ENCODE measurements at regions not wholly inside any gene's neighbourhood (a gene's known extent, or its start where the extent isn't known, plus 50 kb on each side); places are given as distances from the start of the nearest gene placed in this dataset.

- no peaks in the 10 kb centered on the region for H3F3A ChIP-seq (ENCODE audit: insufficient read depth, low read length)
- no peak overlapping the region for H3K4me2 ChIP-seq (ENCODE audit: low read length)
- no peaks in the 10 kb centered on the region for H4K20me1 ChIP-seq (ENCODE audit: insufficient read depth, low read length)
- no peaks in the 10 kb centered on the region for H3K4me1 ChIP-seq (ENCODE audit: insufficient read depth, low read length, severe bottlenecking)
- H2AFZ ChIP-seq (ENCODE audit: low read length), result no peak overlapping the region
- H3K36me3 ChIP-seq (ENCODE audit: insufficient read depth, low read length), result no peaks in the 10 kb centered on the region; the same call in 1 of the 2 replicates
- no peaks in the 10 kb centered on the region for H3K9me3 ChIP-seq (ENCODE audit: low read length)
- no peaks in the 10 kb centered on the region for H3K9me2 ChIP-seq (ENCODE audit: low read depth, low read length)
- TF ChIP-seq CTCF (IDR thresholded peaks at IDR 0.05; ENCODE audit: low read length) (no peak), EZH2 (IDR thresholded peaks at IDR 0.05; ENCODE audit: borderline replicate concordance, low read length) (no peak)
- H3K9ac ChIP-seq (ENCODE audit: low read length), result no peak overlapping the region
- H3K4me3 ChIP-seq (ENCODE audit: low read depth, low read length, poor library complexity, severe bottlenecking), result no peak overlapping the region
- 0 out of 2 replicates have a peak, but pooled peaks cover 6% of the 10 kb centered on the region for H3K27me3 ChIP-seq (ENCODE audit: insufficient read depth, low read length)
- no peak overlapping the region for H3K27ac ChIP-seq (ENCODE audit: low read depth, low read length, poor library complexity, severe bottlenecking)
- no peaks in the 10 kb centered on the region for H3K79me2 ChIP-seq (ENCODE audit: insufficient read depth, low read length)
Observed at GRCh38 chr1:87173231-87173630, 155.4 kb upstream of the LMO4 start.

GRCh38 chr1:87174724-87175245 is 153.9 kb upstream of the LMO4 start:
- no peaks in the 10 kb centered on the region for H4K20me1 ChIP-seq (ENCODE audit: insufficient read depth, low read length)
- no peaks in the 10 kb centered on the region for H3F3A ChIP-seq (ENCODE audit: insufficient read depth, low read length)
- H3K4me3 ChIP-seq (ENCODE audit: low read depth, low read length, poor library complexity, severe bottlenecking), result no peak overlapping the region
- H3K9me3 ChIP-seq (ENCODE audit: low read length), result no peaks in the 10 kb centered on the region
- no peak overlapping the region for H3K27ac ChIP-seq (ENCODE audit: low read depth, low read length, poor library complexity, severe bottlenecking)
- H3K27me3 ChIP-seq (ENCODE audit: insufficient read depth, low read length), result 0 out of 2 replicates have a peak, but pooled peaks cover 6% of the 10 kb centered on the region
- H3K4me1 ChIP-seq (ENCODE audit: insufficient read depth, low read length, severe bottlenecking), result peaks cover 5% of the 10 kb centered on the region
- no peak overlapping the region for H3K9ac ChIP-seq (ENCODE audit: low read length)
- TF ChIP-seq EZH2 (IDR thresholded peaks at IDR 0.05; ENCODE audit: borderline replicate concordance, low read length), result no peak
- TF ChIP-seq CTCF (IDR thresholded peaks at IDR 0.05; ENCODE audit: low read length), result no peak
- H3K36me3 ChIP-seq (ENCODE audit: insufficient read depth, low read length), result no peaks in the 10 kb centered on the region; the same call in 1 of the 2 replicates
- no peak overlapping the region for H3K4me2 ChIP-seq (ENCODE audit: low read length)
- no peaks in the 10 kb centered on the region for H3K9me2 ChIP-seq (ENCODE audit: low read depth, low read length)
- H3K79me2 ChIP-seq (ENCODE audit: insufficient read depth, low read length), result no peaks in the 10 kb centered on the region
- H2AFZ ChIP-seq (ENCODE audit: low read length), result no peak overlapping the region

DNA sequence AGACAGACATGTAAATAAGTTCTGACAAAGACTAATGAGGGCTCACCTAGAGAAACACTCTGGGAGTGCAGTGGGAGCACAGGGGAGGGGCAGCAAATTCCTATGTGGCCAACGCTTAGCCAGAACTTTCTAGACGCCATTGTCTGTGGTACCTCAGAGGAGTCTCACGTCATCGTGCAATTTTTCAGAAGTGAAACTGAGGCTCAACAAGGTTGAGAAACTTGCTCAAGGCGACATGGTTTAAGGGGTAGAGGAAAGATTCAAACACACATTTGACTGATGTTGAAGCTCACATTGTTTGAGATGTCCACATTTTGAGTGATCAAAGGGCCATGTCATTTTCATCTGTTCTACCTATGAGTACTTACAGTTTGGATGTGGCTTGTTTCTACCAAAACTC is 152.6 kb upstream of the LMO4 start:
- no peak for TF ChIP-seq CTCF (IDR thresholded peaks at IDR 0.05; ENCODE audit: low read length)
- no peak for TF ChIP-seq EZH2 (IDR thresholded peaks at IDR 0.05; ENCODE audit: borderline replicate concordance, low read length)
- Histone ChIP-seq H3K4me2 (ENCODE audit: low read length) (no peak overlapping the region), H3K36me3 (ENCODE audit: insufficient read depth, low read length) (no peaks in the 10 kb centered on the region), H3K9ac (ENCODE audit: low read length) (no peak overlapping the region), H3K9me2 (ENCODE audit: low read depth, low read length) (no peaks in the 10 kb centered on the region), H3K9me3 (ENCODE audit: low read length) (no peaks in the 10 kb centered on the region), H2AFZ (ENCODE audit: low read length) (no peak overlapping the region), H3K79me2 (ENCODE audit: insufficient read depth, low read length) (no peaks in the 10 kb centered on the region), H3K27me3 (ENCODE audit: insufficient read depth, low read length) (0 out of 2 replicates have a peak, but pooled peaks cover 6% of the 10 kb centered on the region), H3K27ac (ENCODE audit: low read depth, low read length, poor library complexity, severe bottlenecking) (no peak overlapping the region), H3K4me1 (ENCODE audit: insufficient read depth, low read length, severe bottlenecking) (peaks cover 16% of the 10 kb centered on the region), H3K4me3 (ENCODE audit: low read depth, low read length, poor library complexity, severe bottlenecking) (no peak overlapping the region), H3F3A (ENCODE audit: insufficient read depth, low read length) (no peaks in the 10 kb centered on the region), H4K20me1 (ENCODE audit: insufficient read depth, low read length) (no peaks in the 10 kb centered on the region)

All from OCI-LY1 (cell line).